Dedifferentiated amniotic fluid mesenchymal stem cell (primary cell): ENCODE measurements at regions not wholly inside any gene's neighbourhood (a gene's known extent, or its start where the extent isn't known, plus 50 kb on each side); places are given as distances from the start of the nearest gene placed in this dataset.

Experiments used
- DNase-seq: peaks from one replicate; pipeline ENCODE4 v3.0.0-alpha.2; 2016; ENCODE audit errors: extremely low spot score

- no peak for DNase-seq
Observed at GRCh38 chr7:94810496-94810895, 96.9 kb upstream of the PPP1R9A start.

GRCh38 chr7:94813917-94814316 lies 93.5 kb upstream of the PPP1R9A start:
- no peak for DNase-seq

GRCh38 chr7:94823947-94824346 lies 83.4 kb upstream of the PPP1R9A start:
- no peak for DNase-seq

GRCh38 chr7:94829987-94830386 lies 77.4 kb upstream of the PPP1R9A start:
- no peak for DNase-seq

- no peak for DNase-seq
Observed at GRCh38 chr7:94832051-94832450, 75.3 kb upstream of the PPP1R9A start.

- DNase-seq = no peak
Observed at GRCh38 chr7:94834359-94834758, 73.0 kb upstream of the PPP1R9A start.

- no peak for DNase-seq
Observed at GRCh38 chr7:94838717-94839116, 68.7 kb upstream of the PPP1R9A start.

- DNase-seq = no peak
Observed at GRCh38 chr7:94843553-94843952, 63.8 kb upstream of the PPP1R9A start.

- DNase-seq = no peak
Observed at GRCh38 chr7:94848531-94848930, 58.9 kb upstream of the PPP1R9A start.

GRCh38 chr7:94848992-94849576 lies 58.3 kb upstream of the PPP1R9A start:
- DNase-seq = no peak

- DNase-seq = no peak
Observed at GRCh38 chr7:94849636-94850208, 57.7 kb upstream of the PPP1R9A start.

- DNase-seq = no peak
Observed at GRCh38 chr7:94855589-94855988, 51.8 kb upstream of the PPP1R9A start.

- DNase-seq = no peak
Observed at GRCh38 chr7:94856643-94857042, 50.8 kb upstream of the PPP1R9A start.
